ENCODE measurements at regions not wholly inside any gene's neighbourhood (a gene's known extent, or its start where the extent isn't known, plus 50 kb on each side); places are given as distances from the start of the nearest gene placed in this dataset.
"Not testable (repeated sequence)": the region's sequence is repeated elsewhere in the genome, so short reads cannot be mapped to it uniquely, and the experiment has no call there.

- DNase-seq (ENCODE audit: low spot score), result no peak
These were observed 509.4 kb upstream of the ADARB2 start for GRCh38 chr10:2246747-2247146.

GRCh38 chr10:2245580-2245979 is 508.3 kb upstream of the ADARB2 start:
- no peak for DNase-seq (ENCODE audit: low spot score)

- no peak for DNase-seq (ENCODE audit: low spot score)
These were observed 507.1 kb upstream of the ADARB2 start for GRCh38 chr10:2244471-2244870.

- DNase-seq (ENCODE audit: low spot score), result no peak
These were observed 499.6 kb upstream of the ADARB2 start for GRCh38 chr10:2236876-2237275.

GRCh38 chr10:2232479-2232878 is 495.2 kb upstream of the ADARB2 start:
- no peak for DNase-seq (ENCODE audit: low spot score)

GRCh38 chr10:2230478-2230877 is 493.2 kb upstream of the ADARB2 start:
- no peak for DNase-seq (ENCODE audit: low spot score)

GRCh38 chr10:2228320-2228901 is 491.1 kb upstream of the ADARB2 start:
- no peak for DNase-seq (ENCODE audit: low spot score)

- no peak for DNase-seq (ENCODE audit: low spot score)
These were observed 488.3 kb upstream of the ADARB2 start for GRCh38 chr10:2225609-2226008.

- no peak for DNase-seq (ENCODE audit: low spot score)
These were observed 486.4 kb upstream of the ADARB2 start for GRCh38 chr10:2223548-2224320.

GRCh38 chr10:2222631-2223030 is 485.3 kb upstream of the ADARB2 start:
- no peak for DNase-seq (ENCODE audit: low spot score)

GRCh38 chr10:2214805-2215204 is 477.5 kb upstream of the ADARB2 start:
- no peak for DNase-seq (ENCODE audit: low spot score)

GRCh38 chr10:2214092-2214491 is 476.8 kb upstream of the ADARB2 start:
- no peak for DNase-seq (ENCODE audit: low spot score)

- DNase-seq (ENCODE audit: low spot score), result no peak
These were observed 475.0 kb upstream of the ADARB2 start for GRCh38 chr10:2212244-2212834.

- no peak for DNase-seq (ENCODE audit: low spot score)
These were observed 472.8 kb upstream of the ADARB2 start for GRCh38 chr10:2210088-2210487.

GRCh38 chr10:2208106-2208505 is 470.8 kb upstream of the ADARB2 start:
- DNase-seq (ENCODE audit: low spot score), result no peak

GRCh38 chr10:2207246-2207922 is 470.1 kb upstream of the ADARB2 start:
- DNase-seq (ENCODE audit: low spot score), result no peak

GRCh38 chr10:2205406-2205805 is 468.1 kb upstream of the ADARB2 start:
- DNase-seq (ENCODE audit: low spot score), result no peak

- DNase-seq (ENCODE audit: low spot score), result no peak
These were observed 465.1 kb upstream of the ADARB2 start for GRCh38 chr10:2202401-2202800.

- DNase-seq (ENCODE audit: low spot score), result no peak
These were observed 464.3 kb upstream of the ADARB2 start for GRCh38 chr10:2201534-2202099.

- no peak for DNase-seq (ENCODE audit: low spot score)
These were observed 460.3 kb upstream of the ADARB2 start for GRCh38 chr10:2197663-2198062.

GRCh38 chr10:2196272-2196671 is 458.9 kb upstream of the ADARB2 start:
- DNase-seq (ENCODE audit: low spot score), result no peak

GRCh38 chr10:2189356-2189755 is 452.0 kb upstream of the ADARB2 start:
- not testable (repeated sequence) for DNase-seq (ENCODE audit: low spot score)

- no peak for DNase-seq (ENCODE audit: low spot score)
These were observed 451.0 kb upstream of the ADARB2 start for GRCh38 chr10:2188371-2188770.
